ENCODE measurements at regions not wholly inside any gene's neighbourhood (a gene's known extent, or its start where the extent isn't known, plus 50 kb on each side); places are given as distances from the start of the nearest gene placed in this dataset.

DNA sequence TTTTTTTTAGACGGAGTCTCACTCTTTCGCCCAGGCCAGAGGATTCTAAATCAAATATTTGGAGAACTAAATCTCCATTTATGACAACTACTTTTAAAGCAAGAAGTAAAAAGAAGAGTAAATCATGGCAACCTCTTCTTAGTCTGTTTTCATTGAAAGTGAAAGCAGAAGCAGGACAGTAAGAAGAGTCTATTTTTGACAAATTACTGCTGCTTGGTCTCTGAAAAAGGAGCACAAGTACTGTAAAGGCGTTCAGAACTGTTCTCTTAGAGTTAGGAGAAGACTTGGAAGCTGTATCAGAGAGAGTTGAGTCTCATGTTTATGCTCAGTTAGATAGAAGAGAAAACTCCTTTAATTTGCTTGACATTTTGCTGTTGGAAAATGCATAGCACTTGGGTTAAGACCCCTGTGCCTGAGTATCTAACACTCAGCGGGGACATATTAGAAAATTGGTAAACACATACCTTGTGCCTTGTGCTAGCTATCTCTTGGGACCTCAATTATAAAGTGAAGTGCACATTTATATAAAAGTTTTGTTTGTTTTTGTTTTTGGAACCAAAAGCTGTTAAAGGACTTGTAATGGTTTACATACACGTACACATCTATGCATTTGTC, 433.0 kb downstream of the ANKRD7 start:
- TF ChIP-seq EZH2 (IDR thresholded peaks at IDR 0.05; ENCODE audit: borderline replicate concordance, low read depth, low read length, poor library complexity, severe bottlenecking) = no peak
- TF ChIP-seq, protein P1, sequence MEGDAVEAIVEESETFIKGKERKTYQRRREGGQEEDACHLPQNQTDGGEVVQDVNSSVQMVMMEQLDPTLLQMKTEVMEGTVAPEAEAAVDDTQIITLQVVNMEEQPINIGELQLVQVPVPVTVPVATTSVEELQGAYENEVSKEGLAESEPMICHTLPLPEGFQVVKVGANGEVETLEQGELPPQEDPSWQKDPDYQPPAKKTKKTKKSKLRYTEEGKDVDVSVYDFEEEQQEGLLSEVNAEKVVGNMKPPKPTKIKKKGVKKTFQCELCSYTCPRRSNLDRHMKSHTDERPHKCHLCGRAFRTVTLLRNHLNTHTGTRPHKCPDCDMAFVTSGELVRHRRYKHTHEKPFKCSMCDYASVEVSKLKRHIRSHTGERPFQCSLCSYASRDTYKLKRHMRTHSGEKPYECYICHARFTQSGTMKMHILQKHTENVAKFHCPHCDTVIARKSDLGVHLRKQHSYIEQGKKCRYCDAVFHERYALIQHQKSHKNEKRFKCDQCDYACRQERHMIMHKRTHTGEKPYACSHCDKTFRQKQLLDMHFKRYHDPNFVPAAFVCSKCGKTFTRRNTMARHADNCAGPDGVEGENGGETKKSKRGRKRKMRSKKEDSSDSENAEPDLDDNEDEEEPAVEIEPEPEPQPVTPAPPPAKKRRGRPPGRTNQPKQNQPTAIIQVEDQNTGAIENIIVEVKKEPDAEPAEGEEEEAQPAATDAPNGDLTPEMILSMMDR (conservative IDR thresholded peaks at IDR 0.05; ENCODE audit: low read depth, low read length) = no peak

All from A673 (cell line).